HG02588 (cell line): ENCODE measurements at regions not wholly inside any gene's neighbourhood (a gene's known extent, or its start where the extent isn't known, plus 50 kb on each side); places are given as distances from the start of the nearest gene placed in this dataset.
A peak's percentile ranks its signal among the peaks of the same experiment; 100 is the strongest.

Experiments used
- ATAC-seq: cut with Tn5 transposase; IDR thresholded peaks from one replicate; pipeline ENCODE4 v1.9.1; 2021; ENCODE audit warnings: mild to moderate bottlenecking, moderate library complexity; ENCODE audit not compliant: unreplicated experiment

DNA sequence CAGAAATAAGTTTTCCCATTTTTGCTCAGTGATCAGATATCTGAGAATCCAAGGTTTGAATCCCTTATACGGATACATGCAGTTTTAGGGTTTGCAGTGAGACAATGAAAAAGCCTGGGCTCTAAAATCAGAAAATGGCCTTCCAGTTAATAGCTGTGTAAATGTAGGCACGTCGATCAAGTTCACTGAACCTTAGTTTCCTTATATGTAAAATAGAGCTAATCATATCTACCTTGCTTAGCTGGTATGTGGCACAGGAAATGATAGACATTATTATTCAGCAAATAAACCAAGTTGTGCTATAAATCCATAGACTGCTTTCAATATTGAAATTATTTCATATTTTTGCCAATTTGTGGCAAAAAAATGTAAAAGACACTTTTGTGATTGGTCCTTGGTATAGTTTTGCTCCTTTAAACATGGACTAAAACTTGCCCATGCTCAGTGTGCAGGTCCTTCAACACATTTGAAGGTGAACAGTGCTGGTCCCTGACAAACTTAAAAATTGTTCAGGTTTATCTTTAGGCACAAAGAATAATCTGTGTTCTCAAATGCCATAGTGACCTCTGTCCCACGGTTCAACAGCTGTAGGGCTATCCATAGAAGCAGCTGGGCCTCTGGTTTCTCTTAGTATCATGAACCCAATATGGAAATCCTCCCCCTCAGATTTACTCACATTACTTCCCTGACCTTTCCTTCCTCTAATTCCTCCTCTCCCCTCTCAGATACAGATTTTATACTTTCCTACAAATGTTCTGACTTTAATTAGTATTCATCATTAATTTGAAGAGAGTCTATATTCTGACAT is 51.0 kb downstream of the CCDC54 start:
- ATAC-seq = no peak

DNA sequence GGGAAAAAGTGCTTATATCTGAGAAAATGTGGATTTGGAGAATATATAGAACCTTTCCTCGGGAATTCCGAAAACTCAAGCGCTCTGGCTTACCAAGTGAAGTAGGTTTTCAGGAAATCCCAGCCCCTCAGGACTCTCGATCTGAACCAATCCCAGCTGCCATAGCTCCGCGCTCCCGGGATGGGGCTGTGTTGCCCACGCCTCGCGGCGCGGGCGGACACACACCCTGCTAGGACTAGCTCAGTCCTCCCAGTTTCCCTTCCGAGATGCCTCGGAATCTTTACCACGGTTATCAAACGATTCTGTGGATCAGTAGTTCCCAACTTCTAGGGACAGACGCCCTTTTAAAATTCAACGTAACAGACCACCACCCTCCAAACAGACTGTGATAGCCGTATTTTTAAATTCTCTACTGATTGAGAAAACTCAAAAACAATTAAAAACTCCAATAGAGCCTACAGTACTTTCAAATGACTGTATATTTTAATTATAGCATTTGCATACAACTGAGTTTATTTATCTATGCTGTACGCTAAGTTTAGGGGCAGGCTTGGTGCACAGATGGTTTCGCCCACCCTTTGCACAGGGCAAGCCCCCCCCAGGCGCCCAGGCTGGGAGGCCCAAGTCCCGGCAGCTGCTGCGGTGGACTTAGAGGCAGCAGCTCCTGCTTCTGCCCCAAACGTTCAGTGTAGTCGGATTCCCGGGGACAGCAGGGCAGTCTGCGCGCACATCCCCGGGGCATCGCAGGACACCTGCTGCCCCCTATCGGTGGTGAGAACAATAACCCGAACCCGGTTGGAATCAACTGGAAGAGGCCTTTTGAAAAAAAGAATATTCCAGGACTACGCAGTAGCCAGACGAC is 52.3 kb downstream of the CCDC54 start:
- peak; percentile 62 for ATAC-seq

DNA sequence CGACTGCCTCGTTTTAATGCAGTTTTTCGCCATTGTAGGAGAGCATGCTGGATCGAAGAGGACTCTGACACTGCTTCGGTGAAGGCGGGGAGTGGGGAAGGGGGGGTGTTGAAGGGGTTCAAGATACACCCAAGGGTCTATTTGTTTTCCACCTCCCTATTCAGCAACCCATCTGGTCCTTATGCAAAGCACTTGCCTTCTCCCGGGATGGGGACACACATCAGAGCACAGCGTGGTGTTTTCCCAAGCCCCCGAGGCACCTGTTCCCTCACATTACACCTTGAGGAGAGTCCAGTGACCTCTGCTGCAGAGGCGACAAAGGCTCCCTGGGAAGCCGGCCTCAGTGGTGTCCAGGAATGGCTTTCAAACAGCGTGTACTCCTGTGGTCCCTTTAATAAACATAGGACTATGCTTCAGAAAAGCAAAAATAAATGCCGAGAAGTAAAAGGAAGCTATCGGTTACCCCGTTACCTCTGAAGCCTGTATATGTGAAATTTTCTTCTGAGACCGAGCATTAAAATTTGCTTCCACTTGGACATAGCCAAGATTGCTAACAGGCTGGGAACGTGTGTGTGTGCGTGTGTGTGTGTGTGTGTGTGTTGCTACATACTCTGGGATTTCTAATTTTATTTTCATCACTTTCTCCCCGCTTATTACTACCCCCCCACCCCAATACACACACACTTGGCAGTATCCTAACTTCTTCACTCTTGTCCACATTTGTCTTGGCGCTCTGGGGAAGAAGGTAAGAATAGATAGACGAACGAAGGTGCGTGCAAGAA is 53.2 kb downstream of the CCDC54 start:
- ATAC-seq = peak; percentile 4

DNA sequence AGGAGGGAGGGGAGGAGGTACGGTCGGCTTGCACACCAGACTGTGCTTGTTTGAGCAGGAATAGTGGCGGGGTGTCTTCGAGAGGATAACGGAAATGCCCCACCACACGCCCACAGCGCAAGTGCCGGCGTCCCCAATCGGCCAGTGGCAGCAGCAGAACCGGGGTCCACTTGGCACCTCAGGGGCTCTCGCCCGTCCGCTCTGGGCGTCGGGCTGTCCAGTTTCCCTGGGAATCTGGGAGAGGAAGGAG is 53.7 kb downstream of the CCDC54 start:
- peak; percentile 17 for ATAC-seq

DNA sequence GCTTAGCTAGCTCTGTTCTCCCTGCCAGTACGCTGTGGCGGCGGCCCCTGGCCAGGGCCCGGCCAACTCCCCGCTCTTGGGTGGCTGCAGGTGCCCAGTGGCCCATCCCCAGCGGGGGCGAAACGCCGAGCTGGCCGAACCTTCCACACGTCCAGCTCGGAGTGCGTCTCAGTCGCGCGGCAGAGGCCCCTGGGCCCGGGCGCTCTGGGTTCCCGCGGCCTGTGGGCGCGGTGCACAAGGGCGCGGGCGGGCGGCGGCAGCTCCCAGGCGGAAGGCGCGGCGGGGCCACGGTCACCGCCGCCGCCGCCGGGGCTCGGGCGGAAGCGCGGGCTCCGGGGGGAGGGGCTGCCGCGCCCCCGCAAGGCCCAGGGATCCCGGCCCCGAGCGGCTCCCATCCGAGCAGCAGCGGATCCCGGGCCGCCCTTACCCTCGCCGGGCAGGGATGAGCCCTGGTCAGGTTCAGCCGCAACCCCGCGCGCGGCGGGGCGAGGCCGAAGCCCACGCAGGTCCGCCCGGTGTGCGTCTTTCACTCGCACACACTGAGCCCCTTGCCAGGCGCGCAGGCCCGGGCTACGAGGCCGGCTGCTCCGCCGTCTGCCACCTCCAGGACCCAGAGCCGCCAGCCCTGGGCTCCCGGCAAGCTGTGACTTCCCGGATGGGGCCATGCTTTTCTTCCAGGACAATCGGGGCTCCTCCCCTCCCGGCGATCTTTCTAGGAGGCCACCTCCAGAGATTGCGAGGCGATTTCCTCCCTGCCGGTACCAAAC is 54.2 kb downstream of the CCDC54 start:
- peak; percentile 68 for ATAC-seq

DNA sequence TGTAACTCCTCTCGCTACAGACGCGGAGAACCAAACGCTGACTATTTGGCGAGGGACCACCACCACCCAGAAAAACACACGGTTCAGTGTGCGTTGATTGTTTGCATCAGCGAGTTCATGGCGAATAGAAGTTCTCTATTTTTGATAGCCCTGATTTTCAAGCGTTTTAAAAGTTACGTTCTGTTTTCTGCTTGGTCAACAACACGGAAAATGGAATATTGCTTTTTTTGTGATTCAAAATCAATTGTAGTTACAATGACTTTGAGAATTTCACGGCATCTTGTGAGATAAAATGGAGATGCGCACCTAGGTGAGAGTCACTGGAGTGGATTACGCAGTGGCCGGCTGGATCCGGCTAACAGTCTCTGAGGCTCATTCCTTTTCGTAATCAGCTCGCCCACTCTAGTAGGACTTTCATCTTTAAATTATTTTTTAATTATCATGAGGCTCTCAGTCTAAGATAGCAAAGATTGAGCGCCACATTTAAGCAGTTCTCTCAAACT is 54.8 kb downstream of the CCDC54 start:
- no peak for ATAC-seq

DNA sequence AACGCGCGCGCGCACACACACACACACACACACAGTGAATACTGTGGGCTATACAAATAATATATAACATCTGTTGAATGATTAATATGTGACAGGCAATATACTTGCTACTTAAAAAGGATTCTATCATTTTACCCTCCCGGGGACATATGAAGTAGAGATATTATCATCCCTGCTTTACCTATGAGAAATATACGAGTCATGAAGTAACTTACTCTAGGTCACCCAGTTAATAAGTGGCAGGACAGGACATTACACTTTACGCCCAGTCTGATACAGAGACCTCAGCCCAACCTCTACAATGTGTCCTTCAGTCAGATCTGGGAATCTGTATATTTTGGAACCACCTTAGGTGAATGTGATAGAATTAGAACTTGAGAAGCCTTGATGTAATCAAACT is 55.4 kb downstream of the CCDC54 start:
- ATAC-seq = no peak

DNA sequence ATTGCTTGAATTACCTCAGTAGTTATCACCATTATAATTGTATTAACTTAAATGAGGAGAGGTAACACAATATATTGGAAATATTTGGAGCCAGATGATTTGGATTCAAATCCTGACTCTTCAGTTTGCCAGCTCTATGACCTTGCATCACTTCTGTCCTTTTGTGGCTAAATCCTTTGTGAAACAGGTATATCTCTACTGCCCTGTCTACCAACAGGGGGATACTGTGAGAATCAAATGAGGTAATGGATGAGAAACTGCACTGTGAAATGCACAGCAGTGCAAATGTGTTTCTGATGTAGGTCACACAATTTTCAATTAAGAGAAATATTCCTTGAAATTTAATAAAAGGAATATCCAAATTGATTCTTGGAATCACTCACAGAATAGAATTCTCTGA is 58.8 kb downstream of the CCDC54 start:
- ATAC-seq = no peak

DNA sequence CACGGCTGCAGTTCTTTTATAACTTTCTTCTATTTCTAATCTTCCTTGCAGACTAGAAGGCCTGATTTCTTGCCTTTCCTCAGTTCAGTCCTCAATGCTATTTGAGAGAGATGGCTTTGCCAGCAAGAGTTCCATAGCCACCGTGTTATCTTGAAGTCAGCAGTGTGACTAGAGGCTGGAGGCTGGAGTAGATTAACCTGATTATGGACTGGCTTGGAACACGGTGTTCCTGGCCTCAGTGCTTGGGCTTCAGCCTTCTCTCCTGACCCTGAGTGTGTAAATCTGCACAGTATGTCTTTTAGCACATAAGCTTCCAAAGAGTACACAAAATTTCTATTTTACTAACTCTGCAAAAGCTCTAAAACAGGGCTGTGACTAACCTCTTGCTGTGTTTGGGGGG is 61.4 kb downstream of the CCDC54 start:
- no peak for ATAC-seq

DNA sequence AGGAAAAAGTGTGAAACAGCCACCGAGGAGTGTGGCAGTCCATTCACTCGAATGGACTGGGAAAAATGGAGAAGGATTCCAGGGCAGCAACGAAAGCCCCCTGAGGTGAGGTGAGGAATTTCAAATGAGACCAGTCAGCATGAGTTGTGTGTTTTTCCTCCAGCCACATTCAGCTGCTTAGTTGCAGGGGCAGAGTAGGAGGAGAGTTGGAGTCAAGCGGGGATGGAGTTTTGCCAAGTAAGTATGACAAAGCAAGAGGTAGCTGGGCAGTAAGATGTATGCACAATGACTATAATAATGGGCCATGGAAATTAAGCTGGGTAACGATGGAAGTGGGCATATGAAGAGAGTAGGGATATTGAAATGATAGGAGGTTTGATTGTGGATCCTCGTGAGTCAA is 64.4 kb downstream of the CCDC54 start:
- ATAC-seq = no peak

DNA sequence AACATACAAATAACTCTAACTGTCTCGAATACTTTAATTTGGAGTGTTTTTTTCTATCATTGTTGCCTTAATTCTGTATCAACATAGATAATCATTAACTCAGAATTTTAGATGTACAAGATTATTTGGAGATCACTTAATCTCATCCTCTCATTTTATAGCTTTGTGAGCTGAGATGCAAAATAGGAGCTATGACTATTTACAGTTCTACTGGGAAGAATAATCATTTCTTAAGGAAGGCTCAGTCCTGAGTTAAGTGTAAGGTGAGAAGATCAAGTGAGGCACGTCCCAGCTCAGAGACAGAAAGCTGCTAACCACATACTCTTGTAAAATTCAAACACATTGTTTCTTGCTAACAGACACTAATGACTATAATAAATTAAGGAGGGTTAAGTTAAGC is 66.2 kb downstream of the CCDC54 start:
- ATAC-seq = no peak

DNA sequence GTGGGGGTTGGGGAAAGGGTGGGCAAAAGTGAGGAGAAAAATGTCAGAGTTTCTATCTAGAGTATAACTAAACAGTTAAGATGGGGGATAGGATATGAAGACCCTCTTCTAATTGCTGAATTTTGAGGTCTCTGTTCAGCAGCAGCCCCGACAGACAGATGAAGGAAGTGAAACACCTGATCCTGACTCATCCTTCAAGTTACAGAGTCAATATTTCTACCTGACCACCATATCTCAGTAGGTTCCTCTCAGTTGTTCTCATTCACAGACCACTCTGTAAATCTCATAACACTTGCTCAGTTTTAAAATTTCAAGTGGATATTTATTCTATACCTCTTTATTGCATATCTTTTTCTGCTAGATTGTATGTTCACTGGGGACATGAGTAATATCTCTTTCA is 69.5 kb downstream of the CCDC54 start:
- ATAC-seq = no peak

DNA sequence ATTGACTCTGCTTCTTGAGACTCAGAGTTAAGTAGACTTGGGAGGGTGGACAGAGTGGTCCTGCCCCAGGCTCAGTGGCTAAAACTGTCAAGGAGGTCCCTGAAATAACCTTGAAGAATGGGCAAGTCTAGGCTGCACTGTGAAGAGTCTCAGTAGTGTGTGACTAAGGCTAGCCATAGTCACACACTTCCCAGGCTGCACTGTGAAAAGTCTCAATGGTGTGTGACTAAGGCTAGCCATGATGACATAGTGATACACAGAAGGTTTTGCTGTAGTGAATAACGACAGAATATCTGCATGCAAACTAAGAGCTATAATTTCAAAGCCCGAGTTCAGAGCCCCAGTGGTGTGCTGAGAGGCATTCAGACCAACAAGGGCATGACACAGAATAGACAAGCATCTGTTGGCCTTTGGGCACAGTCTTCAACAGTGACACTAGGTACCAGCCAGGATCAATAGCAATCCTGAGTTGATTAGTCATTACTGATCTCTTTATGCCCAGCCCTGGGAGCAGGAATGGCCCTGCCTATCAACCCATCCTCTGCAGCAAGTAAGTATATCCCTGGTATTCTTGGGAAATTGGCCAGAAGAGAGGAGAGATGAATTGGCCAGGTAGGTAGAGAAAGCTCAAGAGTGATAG is 72.4 kb upstream of the BBX start:
- no peak for ATAC-seq

DNA sequence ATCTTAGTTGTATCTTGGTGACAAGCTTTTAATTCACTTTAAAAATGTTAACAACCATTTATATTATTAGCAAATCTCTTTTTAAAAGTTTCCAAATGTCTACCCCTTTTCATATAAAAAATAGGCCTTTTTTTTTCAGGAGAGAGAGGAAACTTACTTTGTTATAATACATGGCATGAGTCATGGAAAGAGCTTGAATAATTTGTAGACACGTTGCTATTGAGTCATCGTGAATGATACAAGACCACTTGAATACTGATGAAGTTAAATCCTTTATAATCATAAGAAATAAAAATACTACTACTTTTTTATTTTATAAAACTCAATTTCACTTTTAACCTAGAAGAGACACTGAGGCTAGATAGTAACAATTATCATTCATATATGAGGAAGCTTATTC is 70.3 kb upstream of the BBX start:
- ATAC-seq = no peak

DNA sequence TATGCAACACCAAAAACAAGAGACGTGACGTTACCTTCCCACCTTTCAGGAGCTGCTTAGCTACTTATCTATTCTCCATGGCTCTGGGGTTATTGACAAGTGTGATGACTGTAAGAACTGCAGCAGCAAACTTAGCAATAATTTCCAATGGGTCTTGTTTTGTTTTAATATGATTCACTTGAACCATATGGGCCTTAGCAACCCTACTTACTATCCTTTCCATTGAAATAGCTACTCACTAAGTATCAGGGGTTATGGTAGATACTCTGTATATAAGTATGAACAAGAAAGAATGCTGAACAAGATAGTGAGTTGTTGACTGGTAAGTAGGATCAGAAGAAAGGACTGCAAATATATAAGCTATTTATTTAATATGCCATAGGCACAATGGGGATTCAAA is 69.3 kb upstream of the BBX start:
- ATAC-seq = no peak

DNA sequence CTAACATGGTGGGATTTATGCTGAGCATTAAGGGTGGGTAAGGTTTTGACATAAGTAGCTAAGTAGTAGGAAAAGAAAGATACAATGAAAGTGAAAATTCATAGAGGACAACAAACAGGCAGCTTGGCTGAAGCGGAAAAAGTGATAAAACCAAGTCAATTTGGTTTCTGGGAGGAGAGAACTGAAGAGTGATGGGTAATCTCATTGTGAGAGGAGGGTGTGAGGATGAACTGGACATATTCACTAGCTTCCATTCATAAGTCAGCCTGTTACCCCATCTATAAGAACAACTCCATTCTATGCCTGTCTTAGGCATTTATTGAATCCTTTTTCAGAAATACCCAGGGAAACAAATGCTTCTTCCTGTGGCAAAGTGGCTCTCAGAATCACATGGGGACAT is 67.1 kb upstream of the BBX start:
- no peak for ATAC-seq

DNA sequence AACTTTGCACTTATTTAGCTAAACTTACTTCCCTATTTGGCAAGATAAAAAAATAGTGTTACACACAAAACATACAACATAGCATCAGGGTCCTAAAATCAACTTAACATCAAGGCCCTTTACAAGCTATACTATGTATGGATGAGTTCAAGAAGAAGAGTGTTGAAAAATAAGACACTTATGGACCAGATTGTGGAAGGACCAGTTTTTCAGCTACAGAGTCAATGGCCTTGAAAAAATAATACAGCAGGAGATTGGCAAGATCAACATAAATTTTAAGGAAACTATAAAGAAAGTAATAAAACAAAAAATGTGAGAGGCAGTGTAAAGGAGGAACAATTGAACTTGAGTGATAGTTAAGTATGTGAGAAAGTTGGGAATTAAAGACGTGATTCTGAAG is 66.3 kb upstream of the BBX start:
- no peak for ATAC-seq

DNA sequence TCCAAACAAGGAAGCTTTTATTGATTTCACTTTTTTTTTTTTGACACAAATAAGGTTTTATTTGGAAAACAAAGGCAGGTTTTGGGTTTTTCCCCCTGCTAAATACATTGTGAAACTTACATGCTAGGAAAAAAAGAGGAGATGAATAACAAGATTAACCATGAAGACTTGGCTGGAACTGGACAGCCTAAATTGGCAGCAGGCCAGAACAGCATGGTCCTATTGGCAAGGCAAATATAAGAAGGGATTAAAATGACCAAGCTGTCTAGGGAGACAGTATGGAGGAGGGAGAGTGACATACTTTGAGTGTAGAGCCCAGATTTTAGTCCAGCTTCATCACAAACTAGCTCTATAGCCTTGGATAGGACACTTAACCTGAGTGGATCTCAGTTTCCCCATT is 63.9 kb upstream of the BBX start:
- ATAC-seq = no peak

DNA sequence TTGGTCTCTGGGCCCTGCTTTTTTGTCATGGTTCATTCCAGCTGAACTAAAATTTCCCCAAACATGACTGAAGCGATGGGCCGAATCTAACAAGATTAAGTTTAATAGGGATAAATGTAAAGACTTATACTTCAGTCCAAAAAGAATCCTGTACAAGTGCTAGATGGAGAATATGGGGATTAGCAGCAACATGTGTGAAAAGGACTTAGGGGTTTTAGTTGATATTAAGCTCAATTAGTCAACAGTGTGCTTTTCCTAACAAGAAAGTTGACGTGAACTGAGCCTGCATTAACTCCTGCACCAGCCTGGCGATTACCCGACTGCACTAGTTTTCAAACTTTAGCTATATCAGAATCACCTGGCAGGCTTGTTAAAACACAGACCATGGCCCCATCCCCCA is 61.0 kb upstream of the BBX start:
- ATAC-seq = no peak

DNA sequence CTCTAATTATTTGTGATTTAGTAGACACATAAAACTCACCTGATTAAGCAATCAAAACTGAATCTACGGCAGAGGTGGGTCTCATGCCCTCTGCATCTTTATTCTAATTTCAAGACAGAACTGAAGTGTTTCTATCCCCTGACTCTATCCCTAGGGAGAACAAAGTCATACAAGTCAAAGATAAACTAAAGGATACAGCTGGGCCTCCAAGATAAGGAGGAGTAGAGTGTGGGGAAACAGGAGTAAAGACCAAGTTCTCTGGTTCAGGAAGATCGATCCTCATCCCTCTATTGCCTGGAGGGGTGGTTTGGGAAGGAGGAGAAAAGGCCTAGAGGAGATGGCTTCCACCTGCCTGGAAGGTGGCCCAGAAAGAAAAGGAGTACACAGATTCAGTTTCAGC is 58.7 kb upstream of the BBX start:
- ATAC-seq = no peak
